GM12878 (cell line): ENCODE measurements at regions not wholly inside any gene's neighbourhood (a gene's known extent, or its start where the extent isn't known, plus 50 kb on each side); places are given as distances from the start of the nearest gene placed in this dataset.
"Not testable (repeated sequence)": the region's sequence is repeated elsewhere in the genome, so short reads cannot be mapped to it uniquely, and the experiment has no call there.

Experiments
- ATF2 ChIP-seq: IDR thresholded peaks from 2 replicates; pipeline ENCODE4 v1.6.1; 2012; ENCODE audit warnings: low read length, inconsistent platforms
- BCL11A ChIP-seq: IDR thresholded peaks from 2 replicates; pipeline ENCODE4 v1.6.1; 2011; ENCODE audit warnings: low read depth, low read length
- CEBPB ChIP-seq, 2 experiments: fragments of 150-350 bp in 1 of 2; IDR thresholded peaks; 2 replicates each; pipeline ENCODE4 v1.6.1; 2012 to 2014; ENCODE audit warnings: low read depth in 2 of 2, low read length in 2 of 2, borderline replicate concordance in 1 of 2, inconsistent platforms in 1 of 2
- CTCF ChIP-seq, 3 experiments: IDR thresholded peaks in 2 of 3; conservative IDR thresholded peaks in 1 of 3; 2 replicates each; pipeline ENCODE4 v1.5.1; 2011; ENCODE audit warnings: low read depth in 3 of 3, low read length in 3 of 3, mild to moderate bottlenecking in 3 of 3, control low read depth in 2 of 3, moderate library complexity in 2 of 3, inconsistent platforms in 1 of 3, mixed read lengths in 1 of 3; ENCODE audit not compliant: control insufficient read depth in 2 of 3, insufficient read depth in 1 of 3; ENCODE audit errors: extremely low read depth in 1 of 3
- EED ChIP-seq: sonication (generic); IDR thresholded peaks from 2 replicates; pipeline ENCODE4 v1.6.1; 2016; ENCODE audit warnings: antibody characterized with exemption, low read depth
- EZH2 ChIP-seq: IDR thresholded peaks from 2 replicates; pipeline ENCODE4 v1.6.1; 2012; ENCODE audit warnings: low read depth, mild to moderate bottlenecking, control low read depth, inconsistent platforms, low read length, borderline replicate concordance; ENCODE audit not compliant: control insufficient read depth
- IKZF1 ChIP-seq: fragments of 450-650 bp; conservative IDR thresholded peaks from 2 replicates; pipeline ENCODE4 v1.6.1; 2017; ENCODE audit warnings: antibody characterized with exemption, mild to moderate bottlenecking
- LARP7 ChIP-seq: fragments of 450-650 bp; IDR thresholded peaks from 2 replicates; pipeline ENCODE4 v1.6.1; 2017; ENCODE audit warnings: mild to moderate bottlenecking
- RUNX3 ChIP-seq: IDR thresholded peaks from 2 replicates; pipeline ENCODE4 v1.6.1; 2012; ENCODE audit warnings: low read length, inconsistent platforms
- SIN3A ChIP-seq: IDR thresholded peaks from 2 replicates; pipeline ENCODE4 v1.6.1; 2012; ENCODE audit warnings: low read depth, low read length, improper control_type of control experiment
- USF1 ChIP-seq: IDR thresholded peaks from 2 replicates; pipeline ENCODE4 v1.6.1; 2011; ENCODE audit warnings: borderline replicate concordance, low read depth, mild to moderate bottlenecking, moderate library complexity, mixed read lengths, low read length; ENCODE audit not compliant: insufficient read depth; ENCODE audit errors: extremely low read length
- ZSCAN29 ChIP-seq: fragments of 450-650 bp; IDR thresholded peaks from 2 replicates; pipeline ENCODE4 v1.6.1; 2017; ENCODE audit warnings: mild to moderate bottlenecking, moderate library complexity

- not testable (repeated sequence) for TF ChIP-seq RUNX3; USF1; IKZF1; EZH2; EED; CTCF (IDR thresholded peaks at IDR 0.05 in 2 of 3, conservative IDR thresholded peaks at IDR 0.05 in 1 of 3; ENCODE audit: control insufficient read depth in 2 of 3, extremely low read depth in 1 of 3, insufficient read depth in 1 of 3, low read depth in 3 of 3, low read length in 3 of 3); SIN3A; CEBPB (IDR thresholded peaks at IDR 0.05; ENCODE audit: borderline replicate concordance in 1 of 2, low read depth in 2 of 2, low read length in 2 of 2); ATF2; BCL11A; LARP7; ZSCAN29
Measured at GRCh38 chr2:94669858-94670257, 201.4 kb upstream of the TEKT4 start.
